NCI-H510A treated with DMSO at 0.1 percent for 48 hours (cell line): ENCODE measurements at regions not wholly inside any gene's neighbourhood (a gene's known extent, or its start where the extent isn't known, plus 50 kb on each side); places are given as distances from the start of the nearest gene placed in this dataset.
"Not testable (repeated sequence)": the region's sequence is repeated elsewhere in the genome, so short reads cannot be mapped to it uniquely, and the experiment has no call there.

ENCODE experiments used
- DNase-seq: peaks from one replicate; lab custom pipeline; 2025; lab: John Stamatoyannopoulos, UW

GRCh38 chr4:82181789-82182188 is 192.0 kb downstream of the HNRNPD start:
- no peak for DNase-seq

DNA sequence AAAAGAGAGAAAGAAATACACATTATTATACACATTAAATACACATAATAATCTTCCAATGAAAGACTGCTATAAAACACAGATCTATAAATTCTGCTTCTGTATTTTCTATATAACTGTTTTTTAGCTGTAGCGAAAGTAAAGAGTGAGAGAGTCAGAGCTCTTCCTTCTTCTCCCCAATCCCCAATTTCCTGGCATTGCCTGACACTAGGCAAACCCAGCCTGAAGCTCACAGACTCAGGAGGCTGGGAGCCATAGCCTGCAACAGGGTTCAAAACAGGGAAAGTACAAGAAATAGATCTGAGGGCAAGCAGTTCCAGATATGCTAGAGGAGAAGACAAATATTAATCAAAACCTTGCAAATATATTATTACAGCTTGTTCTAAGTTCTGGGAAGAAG is 201.6 kb downstream of the HNRNPD start:
- DNase-seq = no peak

- no peak for DNase-seq
Observed at GRCh38 chr4:82171531-82172155, 202.1 kb downstream of the HNRNPD start.

- no peak for DNase-seq
Observed at GRCh38 chr4:82149750-82150149, 224.0 kb downstream of the HNRNPD start.

DNA sequence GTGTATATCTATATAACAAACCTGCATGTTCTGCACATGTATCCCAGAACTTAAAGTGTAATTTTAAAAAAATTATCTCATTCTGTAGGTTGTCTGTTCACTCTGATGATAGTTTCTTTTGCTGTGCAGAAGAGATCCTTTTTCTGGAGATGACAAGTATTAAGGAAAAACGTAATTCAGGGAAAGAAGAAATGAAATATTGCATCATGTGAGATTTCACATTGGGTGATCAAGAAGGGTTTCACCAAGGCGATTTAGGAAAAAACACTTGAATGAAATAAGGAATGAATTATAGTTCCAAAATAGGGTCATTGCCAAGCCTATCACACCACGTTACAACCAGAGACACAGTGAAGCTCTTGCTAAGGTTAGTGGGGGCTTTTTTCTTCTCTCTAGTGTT is 227.9 kb downstream of the HNRNPD start:
- DNase-seq = no peak

- no peak for DNase-seq
Observed at GRCh38 chr4:82140422-82140821, 233.4 kb downstream of the HNRNPD start.

DNA sequence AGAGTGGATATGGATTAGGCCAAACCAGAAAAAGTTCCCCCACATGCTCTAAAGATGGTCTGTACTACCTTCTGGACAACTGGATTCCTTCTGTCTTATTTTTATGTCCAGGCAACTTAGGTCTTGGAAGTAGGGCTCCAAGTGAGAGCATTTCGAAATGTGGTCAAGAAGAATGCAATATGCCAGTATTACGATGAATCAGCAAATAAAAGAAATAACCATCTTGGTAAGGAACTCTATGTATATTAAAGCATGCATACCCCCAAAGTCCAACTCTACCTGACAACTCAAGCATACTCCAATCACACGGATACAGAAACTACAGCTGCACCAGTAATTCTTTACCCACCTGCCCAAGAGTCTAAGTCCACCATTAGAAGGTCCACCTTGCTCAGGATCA is 234.5 kb downstream of the HNRNPD start:
- no peak for DNase-seq

DNA sequence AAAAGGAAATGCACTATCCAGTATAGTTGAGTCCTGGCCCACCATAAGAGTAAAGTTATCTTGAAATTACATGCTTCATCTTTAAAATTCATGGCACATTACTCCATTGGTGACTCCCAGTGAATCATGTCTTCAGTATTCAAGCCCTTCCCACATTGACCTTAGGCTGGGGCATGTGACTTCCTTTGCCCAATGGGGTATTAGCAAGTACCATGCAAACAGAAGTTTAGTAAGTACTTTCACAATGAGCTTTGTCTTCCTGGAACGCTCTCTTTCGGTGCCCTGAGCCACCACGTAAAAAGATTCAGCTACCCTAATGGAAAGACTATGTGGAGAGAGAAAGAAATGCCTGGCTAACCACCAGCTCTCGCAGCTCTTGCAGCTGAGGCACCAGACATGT is 235.4 kb downstream of the HNRNPD start:
- DNase-seq = no peak

DNA sequence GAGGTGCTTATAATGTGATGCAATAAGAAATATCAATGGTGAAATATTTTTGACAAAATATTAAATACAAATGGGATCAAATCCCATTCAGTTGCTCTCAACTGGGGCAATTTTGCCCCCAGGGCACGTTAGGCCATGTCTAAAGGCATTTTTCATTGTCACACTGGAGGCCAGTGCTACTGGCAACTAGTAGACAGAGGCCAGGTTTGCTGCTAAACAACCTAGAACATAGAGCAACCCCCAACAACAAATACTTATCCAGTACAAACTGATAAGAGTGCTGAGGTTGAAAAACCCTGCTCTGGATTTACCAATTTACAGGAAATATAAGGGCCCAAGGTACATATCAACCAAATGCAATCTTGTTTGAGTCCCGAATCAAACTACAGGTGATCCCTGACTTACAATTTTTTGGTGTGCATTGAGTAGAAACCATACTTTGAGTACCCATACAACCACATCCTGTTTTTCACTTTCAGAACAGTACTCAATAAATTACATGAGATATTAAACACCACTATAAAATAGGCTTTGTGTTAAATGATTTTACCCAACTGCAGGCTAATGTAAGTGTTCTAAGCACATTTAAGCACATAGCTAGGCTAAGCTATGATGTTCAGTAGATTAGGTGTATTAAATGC is 237.5 kb downstream of the HNRNPD start:
- DNase-seq = no peak

- DNase-seq = no peak
Observed at GRCh38 chr4:82128355-82128754, 245.4 kb downstream of the HNRNPD start.

GRCh38 chr4:82126512-82127040 is 247.2 kb downstream of the HNRNPD start:
- no peak for DNase-seq

DNA sequence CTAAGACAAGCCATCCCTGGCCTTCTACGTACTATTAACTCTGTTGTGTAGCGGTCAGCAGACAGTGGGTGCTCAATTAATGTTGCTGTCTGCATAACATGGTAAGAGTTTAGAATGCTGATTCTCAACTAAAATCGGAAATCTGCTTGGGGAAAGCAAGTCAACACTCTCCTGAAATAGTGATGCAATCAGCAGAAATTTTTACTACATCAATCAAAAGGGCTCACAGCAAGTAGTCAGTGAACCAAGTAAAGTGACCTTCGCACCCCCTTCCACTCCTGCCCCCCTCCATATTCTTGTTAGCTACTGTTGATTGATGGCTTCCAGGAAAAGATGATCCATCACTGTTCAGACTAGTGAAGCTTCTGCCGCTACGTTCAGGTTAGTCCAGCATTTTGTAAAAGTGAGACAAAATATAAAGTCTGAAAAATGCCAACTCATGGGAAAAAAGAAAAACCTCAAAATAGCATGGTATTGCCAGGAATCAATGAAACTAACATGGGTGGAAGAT is 247.9 kb downstream of the HNRNPD start:
- DNase-seq = no peak

DNA sequence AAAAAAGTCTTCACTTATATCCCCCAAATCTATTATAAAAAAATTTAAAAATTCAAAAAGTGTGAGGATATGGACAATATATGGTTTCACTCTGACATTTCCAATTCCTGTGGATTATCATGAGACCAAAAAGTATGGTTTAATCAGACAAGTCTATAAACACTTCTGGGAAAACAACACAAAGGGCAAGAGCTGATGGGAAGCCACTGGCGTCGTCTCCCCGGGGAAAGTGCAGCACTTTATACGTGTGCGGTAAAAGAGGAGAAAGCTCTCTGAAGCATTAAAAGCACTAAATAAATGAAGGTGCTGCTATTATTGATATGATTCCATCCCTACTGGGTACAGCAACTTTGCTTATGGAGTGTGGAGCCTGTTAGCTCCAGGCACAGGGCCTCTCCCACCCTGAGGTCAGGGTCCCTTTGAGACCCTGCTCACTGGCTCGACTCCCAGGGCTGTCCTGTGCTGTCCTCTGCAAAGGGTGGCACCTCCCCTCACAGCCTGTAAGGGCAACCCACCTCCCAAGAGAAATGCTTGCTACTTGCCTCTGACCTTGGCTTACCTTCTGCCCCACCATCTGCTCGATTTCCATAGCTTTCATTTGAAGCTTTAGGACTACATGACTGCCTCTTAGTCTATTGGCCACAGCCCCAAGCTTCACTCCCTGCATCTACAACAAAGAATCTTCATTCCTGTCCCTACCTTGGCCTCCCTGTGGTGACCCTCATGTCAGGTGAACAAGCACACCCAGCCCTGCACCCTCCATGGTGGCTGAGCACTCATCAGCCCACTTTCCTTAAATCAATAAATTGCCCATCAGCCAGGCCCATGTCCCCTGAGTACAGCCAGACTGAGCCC is 248.6 kb downstream of the HNRNPD start:
- DNase-seq = no peak

DNA sequence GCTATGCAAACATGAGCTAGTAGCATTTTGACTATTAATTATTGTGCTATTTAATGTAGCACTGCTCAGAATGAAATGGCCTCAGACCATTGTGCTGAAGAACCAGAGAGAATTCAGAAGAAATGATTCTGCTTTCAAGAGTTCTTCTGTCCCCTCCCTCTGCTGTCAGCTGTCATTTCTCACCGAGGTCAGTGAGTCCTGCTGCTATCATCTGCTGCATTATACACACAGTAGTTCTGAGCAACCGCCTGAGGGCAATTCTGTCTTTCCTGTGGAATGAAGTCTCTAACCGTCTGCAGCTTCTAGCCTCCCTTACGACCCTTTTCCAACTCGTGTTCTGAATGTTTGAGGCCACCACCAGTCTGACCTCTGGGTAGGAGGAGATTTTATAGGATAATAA is 249.4 kb downstream of the HNRNPD start:
- DNase-seq = no peak

DNA sequence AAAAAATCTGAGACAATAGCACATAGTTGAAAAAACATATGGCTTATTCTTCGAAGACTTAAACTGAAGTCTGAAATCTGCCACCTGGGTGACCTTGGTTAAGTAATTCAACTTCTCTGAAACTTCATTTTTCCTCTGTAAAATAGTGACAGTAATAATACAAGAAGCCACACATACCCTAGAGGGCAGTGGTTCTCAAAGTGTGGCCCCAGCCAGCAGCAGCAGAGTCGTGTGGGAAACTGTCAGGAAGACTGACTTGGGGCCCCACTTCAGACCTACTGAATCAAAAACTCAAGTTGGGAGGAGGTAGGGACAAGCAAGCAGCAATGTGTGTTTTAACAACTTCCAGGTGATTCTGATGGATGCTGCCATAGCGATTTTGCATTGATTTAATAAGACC is 249.9 kb downstream of the HNRNPD start:
- DNase-seq = no peak

DNA sequence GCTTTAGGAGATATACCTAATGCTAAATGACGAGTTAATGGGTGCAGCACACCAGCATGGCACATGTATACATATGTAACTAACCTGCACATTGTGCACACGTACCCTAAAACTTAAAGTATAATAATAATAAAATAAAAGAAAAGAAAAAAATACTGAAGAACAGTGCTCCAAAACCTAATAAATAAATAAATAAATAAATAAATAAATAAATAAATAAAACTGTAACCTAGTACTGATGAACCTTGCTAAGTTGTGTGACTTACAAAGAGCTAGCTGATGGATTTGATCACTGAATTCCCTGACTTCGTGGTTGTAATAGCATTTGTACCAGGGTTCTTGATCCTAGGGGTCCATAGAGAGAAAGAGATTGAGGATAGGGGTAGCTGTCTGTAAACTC is 258.6 kb downstream of the HNRNPD start:
- not testable (repeated sequence) for DNase-seq

GRCh38 chr4:82108506-82108905 is 265.3 kb downstream of the HNRNPD start:
- no peak for DNase-seq

- DNase-seq = no peak
Observed at GRCh38 chr4:82104578-82104977, 269.2 kb downstream of the HNRNPD start.

DNA sequence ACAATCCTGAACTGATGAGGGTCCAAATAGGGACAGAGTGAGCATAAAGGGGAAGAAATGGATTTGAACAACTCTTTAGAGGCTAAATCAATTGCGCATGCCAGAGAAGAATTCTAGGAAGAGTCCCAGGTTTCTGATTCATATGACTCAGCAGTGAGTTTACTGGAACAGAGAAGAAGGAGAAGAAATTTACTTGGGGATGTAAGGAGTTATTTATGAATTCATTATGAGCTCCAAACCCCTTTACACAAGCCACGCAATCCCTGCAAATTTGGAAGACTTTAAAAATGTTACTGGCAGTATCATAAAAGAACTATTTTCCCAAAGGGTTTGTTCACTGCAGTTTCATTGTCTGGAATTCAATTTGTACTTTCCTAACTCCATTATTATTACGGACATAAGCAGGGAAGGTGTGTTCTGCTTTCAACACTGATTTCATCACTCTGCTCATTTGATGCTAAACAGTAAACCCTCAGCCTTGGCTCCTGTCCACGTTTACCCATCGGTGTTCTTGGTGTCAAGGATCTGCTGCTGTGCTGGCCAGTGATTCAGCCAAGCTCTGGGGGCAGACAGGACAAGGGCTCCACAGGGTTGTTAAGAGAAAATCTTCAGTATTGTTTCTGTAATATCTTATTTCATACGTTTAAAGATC is 273.7 kb downstream of the HNRNPD start:
- DNase-seq = no peak

DNA sequence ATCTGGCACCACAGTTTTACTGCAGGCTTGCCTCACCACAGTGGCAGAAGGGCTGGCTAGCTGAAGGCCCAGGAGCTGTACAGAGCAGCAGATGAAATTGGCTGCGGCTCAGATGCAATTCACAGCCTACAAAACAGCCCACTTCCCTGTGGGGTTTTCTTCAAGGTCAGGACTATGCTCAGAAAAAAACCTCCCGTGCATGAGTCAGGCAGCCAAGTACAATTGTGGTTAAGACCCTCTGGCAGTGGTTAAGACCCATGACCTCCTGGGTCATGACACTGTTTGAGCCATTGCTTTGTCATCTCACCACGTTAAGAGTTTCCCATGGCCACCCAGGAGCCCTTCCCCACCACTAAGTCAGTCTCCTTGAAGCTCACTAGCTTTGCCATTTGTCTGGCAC is 276.3 kb downstream of the HNRNPD start:
- DNase-seq = no peak

DNA sequence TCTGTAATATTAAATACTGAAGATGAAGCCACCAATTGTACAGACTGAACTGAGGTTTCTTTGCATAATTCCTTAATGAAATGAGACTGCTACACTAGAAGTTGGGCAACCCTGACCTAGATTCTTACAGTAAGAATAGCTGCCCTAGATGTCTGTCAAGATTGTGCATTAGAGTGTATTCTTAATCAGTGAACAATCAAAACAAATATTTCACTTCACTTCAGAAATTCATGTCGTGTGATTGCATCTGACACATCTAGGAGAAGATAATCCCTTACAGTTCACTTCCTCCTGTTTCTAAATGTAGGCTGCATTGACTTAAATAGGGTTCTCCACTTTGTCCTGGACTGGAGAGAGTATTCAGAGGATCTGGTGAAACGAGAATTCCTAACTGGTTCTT is 283.1 kb downstream of the HNRNPD start:
- DNase-seq = no peak

- no peak for DNase-seq
Observed at GRCh38 chr4:82084747-82085146, 289.0 kb downstream of the HNRNPD start.
